HEK293 (cell line): ENCODE measurements at regions not wholly inside any gene's neighbourhood (a gene's known extent, or its start where the extent isn't known, plus 50 kb on each side); places are given as distances from the start of the nearest gene placed in this dataset.

ENCODE experiments used
- CTCF ChIA-PET: fragments of 350-600 bp; formaldehyde crosslinking; extraction: SDS; loops from one replicate; lab custom pipeline; 2021; ENCODE audit warnings: antibody characterized with exemption; lab: Yijun Ruan, JAX
- POLR2A ChIA-PET: fragments of 300-600 bp; formaldehyde crosslinking; extraction: SDS; loops from one replicate; lab custom pipeline; 2020; ENCODE audit warnings: antibody characterized with exemption, inconsistent platforms; lab: Yijun Ruan, JAX
- H3K27ac ChIP-seq: fragments of 200-500 bp; sonication (Bioruptor generic); 2 replicates; pipeline ENCODE4 v1.5.1; 2014; ENCODE audit warnings: low read depth, low read length, control low read depth, inconsistent platforms; ENCODE audit errors: extremely low read depth
- H3K36me3 ChIP-seq, 2 experiments: fragments of 200-500 bp in 1 of 2; sonication (Bioruptor generic) in 1 of 2; 1 replicate in 1 of 2; 2 replicates in 1 of 2; pipeline ENCODE4 v1.5.1; 2014 to 2017; ENCODE audit warnings: inconsistent platforms in 2 of 2, low read length in 2 of 2; ENCODE audit not compliant: control insufficient read depth in 2 of 2, insufficient read depth in 1 of 2
- H3K4me1 ChIP-seq: fragments of 200-500 bp; sonication (Bioruptor generic); 2 replicates; pipeline ENCODE4 v1.5.1; 2014; ENCODE audit warnings: mild to moderate bottlenecking, low read length, inconsistent platforms; ENCODE audit not compliant: control insufficient read depth, insufficient read depth
- H3K4me3 ChIP-seq: 2 replicates; pipeline ENCODE4 v1.5.1; 2011; ENCODE audit warnings: low read depth, mild to moderate bottlenecking, control low read depth, low read length, moderate library complexity
- H3K9me3 ChIP-seq: fragments of 200-500 bp; sonication (Bioruptor generic); 2 replicates; pipeline ENCODE4 v1.5.1; 2014; ENCODE audit warnings: low read depth, low read length, inconsistent platforms; ENCODE audit not compliant: control insufficient read depth, insufficient read depth
- GFI1B ChIP-seq: fragments of 450-650 bp; formaldehyde crosslinking; IDR thresholded peaks from 2 replicates; pipeline ENCODE4 v1.5.1; 2016; ENCODE audit warnings: missing biosample characterization, missing genetic modification characterization
- HOXA7 ChIP-seq: sonication (generic); formaldehyde crosslinking; IDR thresholded peaks from 2 replicates; pipeline ENCODE4 v1.8.1; 2022; ENCODE audit warnings: missing genetic modification reagents, borderline replicate concordance
- KLF1 ChIP-seq: fragments of 450-650 bp; formaldehyde crosslinking; IDR thresholded peaks from 2 replicates; pipeline ENCODE4 v1.5.1; 2016; ENCODE audit warnings: missing biosample characterization, missing genetic modification characterization
- RBAK ChIP-seq: fragments of 450-650 bp; formaldehyde crosslinking; IDR thresholded peaks from 2 replicates; pipeline ENCODE4 v1.5.1; 2016; ENCODE audit warnings: missing biosample characterization, missing genetic modification characterization
- SETDB1 ChIP-seq: IDR thresholded peaks from one replicate; pipeline ENCODE4 v1.6.1; 2017; ENCODE audit warnings: mild to moderate bottlenecking, low read length, moderate library complexity, mixed read lengths; ENCODE audit not compliant: insufficient read length
- ZFP41 ChIP-seq: fragments of 450-650 bp; formaldehyde crosslinking; IDR thresholded peaks from 2 replicates; pipeline ENCODE4 v1.5.1; 2016; ENCODE audit warnings: missing biosample characterization, missing genetic modification characterization, borderline replicate concordance
- ZFP69B ChIP-seq: fragments of 450-650 bp; formaldehyde crosslinking; IDR thresholded peaks from 2 replicates; pipeline ENCODE4 v1.5.1; 2016; ENCODE audit warnings: missing biosample characterization, missing genetic modification characterization
- ZNF146 ChIP-seq: fragments of 450-650 bp; formaldehyde crosslinking; IDR thresholded peaks from 2 replicates; pipeline ENCODE4 v1.5.1; 2016; ENCODE audit warnings: missing biosample characterization, missing genetic modification characterization
- ZNF221 ChIP-seq: fragments of 450-650 bp; formaldehyde crosslinking; IDR thresholded peaks from 2 replicates; pipeline ENCODE4 v1.5.1; 2017; ENCODE audit warnings: missing biosample characterization, missing genetic modification characterization, borderline replicate concordance
- ZNF23 ChIP-seq: fragments of 450-650 bp; formaldehyde crosslinking; IDR thresholded peaks from 2 replicates; pipeline ENCODE4 v1.5.1; 2016; ENCODE audit warnings: missing biosample characterization, missing genetic modification characterization, borderline replicate concordance
- ZNF24 ChIP-seq: fragments of 450-650 bp; formaldehyde crosslinking; IDR thresholded peaks from 2 replicates; pipeline ENCODE4 v1.5.1; 2016; ENCODE audit warnings: missing biosample characterization, missing genetic modification characterization
- ZNF335 ChIP-seq: fragments of 450-650 bp; formaldehyde crosslinking; conservative IDR thresholded peaks from 2 replicates; pipeline ENCODE4 v1.5.1; 2016; ENCODE audit warnings: missing biosample characterization, missing genetic modification characterization
- ZNF350 ChIP-seq: fragments of 450-650 bp; formaldehyde crosslinking; IDR thresholded peaks from 2 replicates; pipeline ENCODE4 v1.5.0; 2017; ENCODE audit warnings: missing biosample characterization, mild to moderate bottlenecking, missing genetic modification characterization
- ZNF621 ChIP-seq: fragments of 450-650 bp; formaldehyde crosslinking; IDR thresholded peaks from 2 replicates; pipeline ENCODE4 v1.5.1; 2017; ENCODE audit warnings: missing biosample characterization, missing genetic modification characterization
- ZNF624 ChIP-seq: fragments of 450-650 bp; formaldehyde crosslinking; IDR thresholded peaks from 2 replicates; pipeline ENCODE4 v1.5.1; 2017; ENCODE audit warnings: missing biosample characterization, missing genetic modification characterization
- ZNF776 ChIP-seq: fragments of 450-650 bp; formaldehyde crosslinking; IDR thresholded peaks from 2 replicates; pipeline ENCODE4 v1.5.0; 2017; ENCODE audit warnings: missing biosample characterization, missing genetic modification characterization, borderline replicate concordance
- ZSCAN30 ChIP-seq: fragments of 450-650 bp; IDR thresholded peaks from 2 replicates; pipeline ENCODE4 v1.5.1; 2018; ENCODE audit warnings: missing biosample characterization, mild to moderate bottlenecking, missing genetic modification characterization, moderate library complexity
- TF ChIP-seq, protein P1 (sequence below): fragments of 450-650 bp; formaldehyde crosslinking; IDR thresholded peaks from 2 replicates; pipeline ENCODE4 v1.5.1; 2016; ENCODE audit warnings: missing biosample characterization, missing genetic modification characterization, borderline replicate concordance
- TF ChIP-seq, protein P2 (sequence below): fragments of 450-650 bp; formaldehyde crosslinking; IDR thresholded peaks from 2 replicates; pipeline ENCODE4 v1.5.1; 2016; ENCODE audit warnings: missing biosample characterization, missing genetic modification characterization
- TF ChIP-seq, protein P3 (sequence below): fragments of 450-650 bp; formaldehyde crosslinking; IDR thresholded peaks from 2 replicates; pipeline ENCODE4 v1.5.1; 2016; ENCODE audit warnings: missing biosample characterization, missing genetic modification characterization
- TF ChIP-seq, protein P4 (sequence below): fragments of 450-650 bp; formaldehyde crosslinking; IDR thresholded peaks from 2 replicates; pipeline ENCODE4 v1.5.1; 2016; ENCODE audit warnings: missing biosample characterization, missing genetic modification characterization
- TF ChIP-seq, protein P5 (sequence below): fragments of 450-650 bp; formaldehyde crosslinking; IDR thresholded peaks from 2 replicates; pipeline ENCODE4 v1.5.1; 2016; ENCODE audit warnings: missing biosample characterization, missing genetic modification characterization

DNA sequence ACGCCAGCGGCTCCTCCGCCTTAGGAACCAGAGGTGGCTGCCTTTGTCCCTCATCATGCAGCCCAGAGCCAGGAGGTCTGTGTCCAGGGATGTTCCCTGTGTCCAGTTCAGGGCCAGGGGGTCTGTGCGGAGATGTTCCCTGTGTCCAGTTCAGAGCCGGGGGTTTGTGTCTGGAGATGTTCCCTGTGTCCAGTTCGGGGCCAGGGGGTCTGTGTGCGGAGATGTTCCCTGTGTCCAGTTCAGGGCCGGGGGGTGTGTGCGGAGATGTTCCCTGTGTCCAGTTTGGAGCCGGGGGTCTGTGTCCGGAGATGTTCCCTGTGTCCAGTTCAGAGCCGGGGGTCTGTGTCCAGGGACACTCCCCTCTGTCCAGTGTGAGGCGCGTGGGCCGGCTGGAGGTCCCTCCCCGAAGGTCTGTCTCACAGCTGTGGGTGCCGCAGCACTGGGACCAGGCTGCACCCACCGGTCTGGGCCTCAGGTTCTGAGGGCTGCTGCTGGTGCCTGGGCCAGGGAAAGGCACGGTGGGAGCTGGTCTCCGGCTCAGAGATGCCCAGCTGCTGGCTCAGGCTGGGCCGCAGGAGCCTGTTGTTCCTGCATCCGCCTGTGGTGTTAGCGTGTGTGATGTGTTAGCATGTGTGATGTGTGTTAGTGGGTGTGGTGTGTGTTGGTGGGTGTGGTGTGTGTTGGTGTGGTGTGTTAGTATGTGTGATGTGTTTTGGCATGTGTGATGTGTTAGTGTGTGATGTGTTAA lies 67.9 kb upstream of the CFAP46 start (continued):
- TF ChIP-seq, protein P1, sequence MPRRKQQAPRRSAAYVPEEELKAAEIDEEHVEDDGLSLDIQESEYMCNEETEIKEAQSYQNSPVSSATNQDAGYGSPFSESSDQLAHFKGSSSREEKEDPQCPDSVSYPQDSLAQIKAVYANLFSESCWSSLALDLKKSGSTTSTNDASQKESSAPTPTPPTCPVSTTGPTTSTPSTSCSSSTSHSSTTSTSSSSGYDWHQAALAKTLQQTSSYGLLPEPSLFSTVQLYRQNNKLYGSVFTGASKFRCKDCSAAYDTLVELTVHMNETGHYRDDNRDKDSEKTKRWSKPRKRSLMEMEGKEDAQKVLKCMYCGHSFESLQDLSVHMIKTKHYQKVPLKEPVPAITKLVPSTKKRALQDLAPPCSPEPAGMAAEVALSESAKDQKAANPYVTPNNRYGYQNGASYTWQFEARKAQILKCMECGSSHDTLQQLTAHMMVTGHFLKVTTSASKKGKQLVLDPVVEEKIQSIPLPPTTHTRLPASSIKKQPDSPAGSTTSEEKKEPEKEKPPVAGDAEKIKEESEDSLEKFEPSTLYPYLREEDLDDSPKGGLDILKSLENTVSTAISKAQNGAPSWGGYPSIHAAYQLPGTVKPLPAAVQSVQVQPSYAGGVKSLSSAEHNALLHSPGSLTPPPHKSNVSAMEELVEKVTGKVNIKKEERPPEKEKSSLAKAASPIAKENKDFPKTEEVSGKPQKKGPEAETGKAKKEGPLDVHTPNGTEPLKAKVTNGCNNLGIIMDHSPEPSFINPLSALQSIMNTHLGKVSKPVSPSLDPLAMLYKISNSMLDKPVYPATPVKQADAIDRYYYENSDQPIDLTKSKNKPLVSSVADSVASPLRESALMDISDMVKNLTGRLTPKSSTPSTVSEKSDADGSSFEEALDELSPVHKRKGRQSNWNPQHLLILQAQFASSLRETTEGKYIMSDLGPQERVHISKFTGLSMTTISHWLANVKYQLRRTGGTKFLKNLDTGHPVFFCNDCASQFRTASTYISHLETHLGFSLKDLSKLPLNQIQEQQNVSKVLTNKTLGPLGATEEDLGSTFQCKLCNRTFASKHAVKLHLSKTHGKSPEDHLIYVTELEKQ (tag by site-specific recombination) = no peak
- TF ChIP-seq GFI1B (tag by site-specific recombination) (no peak), ZSCAN30 (tag by site-specific recombination) (no peak), ZNF146 (tag by site-specific recombination) (0 out of 2 replicates have a peak, but pooled peaks have one; percentile 7), ZNF624 (no peak), KLF1 (tag by site-specific recombination) (peak; percentile 25; the same call in 1 of the 2 replicates)
- TF ChIP-seq, all 188 proteins: peak for 5

DNA sequence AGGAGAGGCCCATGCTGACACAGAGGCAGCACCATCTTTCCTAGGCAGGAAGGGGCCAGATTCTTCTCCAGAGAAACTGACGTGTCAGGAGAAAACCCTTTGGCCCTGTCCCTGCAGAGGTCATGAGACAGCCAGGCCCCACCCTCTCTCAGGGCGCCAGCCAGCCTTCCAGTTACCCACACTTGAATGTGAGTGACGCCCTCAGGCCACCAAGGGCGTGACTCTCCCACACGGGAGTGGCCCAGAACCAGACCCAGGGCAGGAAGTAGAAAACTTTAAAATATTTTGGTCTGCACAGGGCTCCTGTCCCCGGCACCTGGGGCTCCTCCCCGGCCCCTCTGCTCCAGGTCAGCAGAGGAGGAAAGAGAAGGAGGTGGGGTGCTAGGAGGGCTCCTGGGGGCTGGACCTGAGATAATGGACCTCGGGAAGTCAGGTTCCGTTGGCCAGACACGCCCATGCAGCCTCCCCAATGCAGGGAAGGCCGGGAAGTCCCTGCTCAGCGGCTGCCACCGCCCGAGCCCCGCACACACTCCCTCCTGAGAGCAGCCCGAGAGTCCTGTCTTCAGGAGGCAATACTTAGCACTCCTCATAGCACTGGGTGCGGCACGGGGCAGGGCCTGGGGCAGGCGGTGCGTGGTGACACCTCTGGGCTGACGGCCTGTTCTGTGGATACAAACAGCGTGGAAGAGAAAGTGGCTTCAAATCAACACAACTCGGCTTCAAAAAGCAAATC lies 67.0 kb upstream of the CFAP46 start:
- H3K4me3 ChIP-seq = no peak overlapping the region
- no peaks in the 10 kb centered on the region for H3K36me3 ChIP-seq
- ChIA-PET POLR2A (no interaction called here), CTCF (no interaction called here)
- no peaks in the 10 kb centered on the region for H3K4me1 ChIP-seq
- no peak for TF ChIP-seq GFI1B (tag by site-specific recombination)
- TF ChIP-seq, protein P2, sequence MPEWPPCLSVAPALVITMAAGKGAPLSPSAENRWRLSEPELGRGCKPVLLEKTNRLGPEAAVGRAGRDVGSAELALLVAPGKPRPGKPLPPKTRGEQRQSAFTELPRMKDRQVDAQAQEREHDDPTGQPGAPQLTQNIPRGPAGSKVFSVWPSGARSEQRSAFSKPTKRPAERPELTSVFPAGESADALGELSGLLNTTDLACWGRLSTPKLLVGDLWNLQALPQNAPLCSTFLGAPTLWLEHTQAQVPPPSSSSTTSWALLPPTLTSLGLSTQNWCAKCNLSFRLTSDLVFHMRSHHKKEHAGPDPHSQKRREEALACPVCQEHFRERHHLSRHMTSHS (tag by site-specific recombination) = no peak
- no peak for TF ChIP-seq ZNF776 (tag by site-specific recombination)
- TF ChIP-seq, protein P3, sequence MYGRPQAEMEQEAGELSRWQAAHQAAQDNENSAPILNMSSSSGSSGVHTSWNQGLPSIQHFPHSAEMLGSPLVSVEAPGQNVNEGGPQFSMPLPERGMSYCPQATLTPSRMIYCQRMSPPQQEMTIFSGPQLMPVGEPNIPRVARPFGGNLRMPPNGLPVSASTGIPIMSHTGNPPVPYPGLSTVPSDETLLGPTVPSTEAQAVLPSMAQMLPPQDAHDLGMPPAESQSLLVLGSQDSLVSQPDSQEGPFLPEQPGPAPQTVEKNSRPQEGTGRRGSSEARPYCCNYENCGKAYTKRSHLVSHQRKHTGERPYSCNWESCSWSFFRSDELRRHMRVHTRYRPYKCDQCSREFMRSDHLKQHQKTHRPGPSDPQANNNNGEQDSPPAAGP (tag by site-specific recombination) = peak; percentile 72; the same call in 1 of the 2 replicates
- no peak for TF ChIP-seq ZNF24
- no peak for TF ChIP-seq ZFP69B (tag by site-specific recombination)
- TF ChIP-seq ZFP41 (tag by site-specific recombination) = no peak
- peak; percentile 89 for TF ChIP-seq KLF1 (tag by site-specific recombination)
- H3K27ac ChIP-seq = no peak overlapping the region
- H3K9me3 ChIP-seq = no peaks in the 10 kb centered on the region

DNA sequence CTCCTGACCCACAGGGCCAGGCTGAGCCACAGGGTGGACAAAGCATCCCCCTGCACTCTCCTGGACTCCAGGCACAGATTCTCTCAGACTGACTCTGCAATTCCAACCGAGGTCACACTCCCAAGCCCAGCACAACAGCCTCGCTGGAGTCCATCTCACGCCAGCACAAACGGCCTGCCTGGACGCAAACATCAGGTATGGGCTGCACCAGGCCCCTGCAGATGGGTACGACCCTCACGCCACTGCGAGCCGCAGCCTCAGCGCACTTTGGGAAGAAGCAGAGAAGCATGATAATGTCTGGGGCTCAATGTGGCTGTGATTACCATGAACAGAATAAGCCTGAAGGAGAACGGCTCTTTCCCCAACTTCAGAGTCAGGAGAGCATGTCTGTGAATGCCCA lies 66.4 kb upstream of the CFAP46 start:
- POLR2A ChIA-PET = no interaction called here
- no peaks in the 10 kb centered on the region for H3K9me3 ChIP-seq
- no peak for TF ChIP-seq ZNF350 (tag by site-specific recombination)
- TF ChIP-seq RBAK (tag by site-specific recombination) = no peak
- TF ChIP-seq, protein P4, sequence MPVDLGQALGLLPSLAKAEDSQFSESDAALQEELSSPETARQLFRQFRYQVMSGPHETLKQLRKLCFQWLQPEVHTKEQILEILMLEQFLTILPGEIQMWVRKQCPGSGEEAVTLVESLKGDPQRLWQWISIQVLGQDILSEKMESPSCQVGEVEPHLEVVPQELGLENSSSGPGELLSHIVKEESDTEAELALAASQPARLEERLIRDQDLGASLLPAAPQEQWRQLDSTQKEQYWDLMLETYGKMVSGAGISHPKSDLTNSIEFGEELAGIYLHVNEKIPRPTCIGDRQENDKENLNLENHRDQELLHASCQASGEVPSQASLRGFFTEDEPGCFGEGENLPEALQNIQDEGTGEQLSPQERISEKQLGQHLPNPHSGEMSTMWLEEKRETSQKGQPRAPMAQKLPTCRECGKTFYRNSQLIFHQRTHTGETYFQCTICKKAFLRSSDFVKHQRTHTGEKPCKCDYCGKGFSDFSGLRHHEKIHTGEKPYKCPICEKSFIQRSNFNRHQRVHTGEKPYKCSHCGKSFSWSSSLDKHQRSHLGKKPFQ (tag by site-specific recombination) = no peak
- TF ChIP-seq HOXA7 (CRISPR knock-in tag) = no peak
- no peak for TF ChIP-seq ZNF624
- TF ChIP-seq ZNF335 (tag by site-specific recombination) = no peak
- TF ChIP-seq ZNF221 (tag by site-specific recombination) = no peak
- TF ChIP-seq ZNF23 = no peak
- TF ChIP-seq SETDB1 = no peak
- no peak for TF ChIP-seq ZNF621 (tag by site-specific recombination)
- TF ChIP-seq, protein P5, sequence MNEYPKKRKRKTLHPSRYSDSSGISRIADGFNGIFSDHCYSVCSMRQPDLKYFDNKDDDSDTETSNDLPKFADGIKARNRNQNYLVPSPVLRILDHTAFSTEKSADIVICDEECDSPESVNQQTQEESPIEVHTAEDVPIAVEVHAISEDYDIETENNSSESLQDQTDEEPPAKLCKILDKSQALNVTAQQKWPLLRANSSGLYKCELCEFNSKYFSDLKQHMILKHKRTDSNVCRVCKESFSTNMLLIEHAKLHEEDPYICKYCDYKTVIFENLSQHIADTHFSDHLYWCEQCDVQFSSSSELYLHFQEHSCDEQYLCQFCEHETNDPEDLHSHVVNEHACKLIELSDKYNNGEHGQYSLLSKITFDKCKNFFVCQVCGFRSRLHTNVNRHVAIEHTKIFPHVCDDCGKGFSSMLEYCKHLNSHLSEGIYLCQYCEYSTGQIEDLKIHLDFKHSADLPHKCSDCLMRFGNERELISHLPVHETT = no peak
- TF ChIP-seq, all 188 proteins: peak for 0
- H3K27ac ChIP-seq = no peak overlapping the region
- no peak overlapping the region for H3K4me3 ChIP-seq
- no peaks in the 10 kb centered on the region for H3K4me1 ChIP-seq
- CTCF ChIA-PET = no interaction called here
- H3K36me3 ChIP-seq = no peaks in the 10 kb centered on the region
